ENCODE measurements at regions not wholly inside any gene's neighbourhood (a gene's known extent, or its start where the extent isn't known, plus 50 kb on each side); places are given as distances from the start of the nearest gene placed in this dataset.
"Not testable (repeated sequence)": the region's sequence is repeated elsewhere in the genome, so short reads cannot be mapped to it uniquely, and the experiment has no call there.

- DNase-seq (ENCODE audit: low read depth) = no peak
Measured at GRCh38 chr2:66105066-66105753, 329.7 kb upstream of the MEIS1 start.

- no peak for DNase-seq (ENCODE audit: low read depth)
Measured at GRCh38 chr2:66103581-66103980, 331.3 kb upstream of the MEIS1 start.

GRCh38 chr2:66101206-66101605 lies 333.7 kb upstream of the MEIS1 start:
- no peak for DNase-seq (ENCODE audit: low read depth)

GRCh38 chr2:66095820-66096345 lies 339.0 kb upstream of the MEIS1 start:
- no peak for DNase-seq (ENCODE audit: low read depth)

GRCh38 chr2:66094689-66095088 lies 340.2 kb upstream of the MEIS1 start:
- not testable (repeated sequence) for DNase-seq (ENCODE audit: low read depth)

GRCh38 chr2:66093371-66093770 lies 341.6 kb upstream of the MEIS1 start:
- no peak for DNase-seq (ENCODE audit: low read depth)

GRCh38 chr2:66084948-66085590 lies 349.9 kb upstream of the MEIS1 start:
- DNase-seq (ENCODE audit: low read depth) = no peak

GRCh38 chr2:66082581-66082980 lies 352.3 kb upstream of the MEIS1 start:
- DNase-seq (ENCODE audit: low read depth) = no peak

- no peak for DNase-seq (ENCODE audit: low read depth)
Measured at GRCh38 chr2:66080127-66080526, 354.8 kb upstream of the MEIS1 start.

GRCh38 chr2:66073172-66073571 lies 361.8 kb upstream of the MEIS1 start:
- DNase-seq (ENCODE audit: low read depth) = no peak

- no peak for DNase-seq (ENCODE audit: low read depth)
Measured at GRCh38 chr2:66070721-66071602, 364.0 kb upstream of the MEIS1 start.

GRCh38 chr2:66069937-66070720 lies 364.8 kb upstream of the MEIS1 start:
- no peak for DNase-seq (ENCODE audit: low read depth)

GRCh38 chr2:66066032-66066431 lies 368.9 kb upstream of the MEIS1 start:
- DNase-seq (ENCODE audit: low read depth) = no peak

GRCh38 chr2:66059332-66059731 lies 375.6 kb upstream of the MEIS1 start:
- no peak for DNase-seq (ENCODE audit: low read depth)

GRCh38 chr2:66058675-66059074 lies 376.2 kb upstream of the MEIS1 start:
- DNase-seq (ENCODE audit: low read depth) = no peak

GRCh38 chr2:66057844-66058243 lies 377.1 kb upstream of the MEIS1 start:
- DNase-seq (ENCODE audit: low read depth) = no peak

- no peak for DNase-seq (ENCODE audit: low read depth)
Measured at GRCh38 chr2:66050392-66050791, 384.5 kb upstream of the MEIS1 start.

- no peak for DNase-seq (ENCODE audit: low read depth)
Measured at GRCh38 chr2:66048667-66049066, 386.3 kb upstream of the MEIS1 start.

- DNase-seq (ENCODE audit: low read depth) = no peak
Measured at GRCh38 chr2:66041902-66042657, 392.8 kb upstream of the MEIS1 start.

- DNase-seq (ENCODE audit: low read depth) = no peak
Measured at GRCh38 chr2:66036948-66037347, 398.0 kb upstream of the MEIS1 start.

GRCh38 chr2:66034467-66034866 lies 400.5 kb upstream of the MEIS1 start:
- no peak for DNase-seq (ENCODE audit: low read depth)
